ENCODE measurements at regions not wholly inside any gene's neighbourhood (a gene's known extent, or its start where the extent isn't known, plus 50 kb on each side); places are given as distances from the start of the nearest gene placed in this dataset.

GRCh38 chr4:17336069-17336468, 175.8 kb downstream of the QDPR start:
- CTCF ChIA-PET = interaction anchor here (0.7 to 1.4 kb wide), 6 partner anchors 11 to 541 kb away, joined by 3 to 7 read pairs (median 3); no protein-coding TSS in a partner anchor
- DNase-seq = no peak
- Mint-ChIP-seq H3K4me3 (no peak overlapping the region), H3K9me3 (no peaks in the 10 kb centered on the region), H3K27me3 (ENCODE audit: low read depth) (no peaks in the 10 kb centered on the region), H3K36me3 (ENCODE audit: low read depth) (no peaks in the 10 kb centered on the region), H3K27ac (peak overlapping the region; percentile 47), H3K4me1 (ENCODE audit: low read depth) (peaks cover 52% of the 10 kb centered on the region)
- intact Hi-C loops (cut with micrococcal nuclease) = loop anchor here (1.0 to 5.0 kb wide), 11 partner anchors 12 to 1564 kb away; partner anchors contain the start of genes DCAF16, LAP3, MED28 and NCAPG

GRCh38 chr4:17335371-17335770, 176.5 kb downstream of the QDPR start:
- CTCF ChIA-PET = interaction anchor here (0.7 to 1.4 kb wide), 3 partner anchors 10 to 541 kb away, joined by 3 to 7 read pairs (median 3); no protein-coding TSS in a partner anchor
- H3K27me3 Mint-ChIP-seq (ENCODE audit: low read depth) = no peaks in the 10 kb centered on the region
- H3K4me3 Mint-ChIP-seq = no peak overlapping the region
- H3K27ac Mint-ChIP-seq = peak overlapping the region; percentile 59
- intact Hi-C loops (cut with micrococcal nuclease) = loop anchor here (5.0 kb wide), 3 partner anchors 177 to 1563 kb away; partner anchors contain the start of gene QDPR
- H3K4me1 Mint-ChIP-seq (ENCODE audit: low read depth) = peaks cover 55% of the 10 kb centered on the region
- H3K9me3 Mint-ChIP-seq = no peaks in the 10 kb centered on the region
- H3K36me3 Mint-ChIP-seq (ENCODE audit: low read depth) = no peaks in the 10 kb centered on the region
- DNase-seq = peak; percentile 55

- H3K4me1 Mint-ChIP-seq (ENCODE audit: low read depth) = peaks cover 46% of the 10 kb centered on the region
- H3K4me3 Mint-ChIP-seq = no peak overlapping the region
- no peaks in the 10 kb centered on the region for H3K36me3 Mint-ChIP-seq (ENCODE audit: low read depth)
- no peak for DNase-seq
- no peak overlapping the region for H3K27ac Mint-ChIP-seq
- no peaks in the 10 kb centered on the region for H3K9me3 Mint-ChIP-seq
- no peaks in the 10 kb centered on the region for H3K27me3 Mint-ChIP-seq (ENCODE audit: low read depth)
- intact Hi-C loops (cut with micrococcal nuclease) = no loop called here
- CTCF ChIA-PET = interaction anchor here (0.9 kb wide), 1 partner anchor 12 kb away, joined by 3 read pairs; no protein-coding TSS in a partner anchor
Measured at GRCh38 chr4:17332478-17332877, 179.4 kb downstream of the QDPR start.

- peaks cover 24% of the 10 kb centered on the region for H3K4me1 Mint-ChIP-seq (ENCODE audit: low read depth)
- H3K27ac Mint-ChIP-seq = no peak overlapping the region
- CTCF ChIA-PET = interaction anchor here (0.9 to 1.1 kb wide), 4 partner anchors 9 to 144 kb away, joined by 3 to 4 read pairs (median 4); no protein-coding TSS in a partner anchor
- no peak overlapping the region for H3K4me3 Mint-ChIP-seq
- intact Hi-C loops (cut with micrococcal nuclease) = loop anchor here (10.0 kb wide), 1 partner anchor 314 kb away; no protein-coding TSS in a partner anchor
- no peaks in the 10 kb centered on the region for H3K36me3 Mint-ChIP-seq (ENCODE audit: low read depth)
- DNase-seq = no peak
- no peaks in the 10 kb centered on the region for H3K27me3 Mint-ChIP-seq (ENCODE audit: low read depth)
- no peaks in the 10 kb centered on the region for H3K9me3 Mint-ChIP-seq
Measured at GRCh38 chr4:17329046-17329445, 182.8 kb downstream of the QDPR start.

GRCh38 chr4:17328141-17328815, 183.6 kb downstream of the QDPR start:
- H3K36me3 Mint-ChIP-seq (ENCODE audit: low read depth) = no peaks in the 10 kb centered on the region
- no peak overlapping the region for H3K27ac Mint-ChIP-seq
- peaks cover 22% of the 10 kb centered on the region for H3K4me1 Mint-ChIP-seq (ENCODE audit: low read depth)
- no peak overlapping the region for H3K4me3 Mint-ChIP-seq
- CTCF ChIA-PET = interaction anchor here (1.0 to 1.1 kb wide), 3 partner anchors 9 to 119 kb away, joined by 3 to 4 read pairs (median 4); no protein-coding TSS in a partner anchor
- no peak for DNase-seq
- no peaks in the 10 kb centered on the region for H3K9me3 Mint-ChIP-seq
- H3K27me3 Mint-ChIP-seq (ENCODE audit: low read depth) = no peaks in the 10 kb centered on the region
- intact Hi-C loops (cut with micrococcal nuclease) = loop anchor here (10.0 kb wide), 1 partner anchor 313 kb away; no protein-coding TSS in a partner anchor

- no peaks in the 10 kb centered on the region for H3K36me3 Mint-ChIP-seq (ENCODE audit: low read depth)
- no peaks in the 10 kb centered on the region for H3K9me3 Mint-ChIP-seq
- H3K4me1 Mint-ChIP-seq (ENCODE audit: low read depth) = peaks cover 22% of the 10 kb centered on the region
- no peak for DNase-seq
- no peak overlapping the region for H3K4me3 Mint-ChIP-seq
- H3K27me3 Mint-ChIP-seq (ENCODE audit: low read depth) = no peaks in the 10 kb centered on the region
- CTCF ChIA-PET = no interaction called here
- no peak overlapping the region for H3K27ac Mint-ChIP-seq
- intact Hi-C loops (cut with micrococcal nuclease) = loop anchor here (10.0 kb wide), 1 partner anchor 313 kb away; no protein-coding TSS in a partner anchor
Measured at GRCh38 chr4:17327591-17327990, 184.3 kb downstream of the QDPR start.

GRCh38 chr4:17326756-17327155, 185.1 kb downstream of the QDPR start:
- Mint-ChIP-seq H3K4me3 (no peak overlapping the region), H3K36me3 (ENCODE audit: low read depth) (no peaks in the 10 kb centered on the region), H3K9me3 (no peaks in the 10 kb centered on the region), H3K27ac (no peak overlapping the region), H3K27me3 (ENCODE audit: low read depth) (no peaks in the 10 kb centered on the region), H3K4me1 (ENCODE audit: low read depth) (peaks cover 22% of the 10 kb centered on the region)
- no peak for DNase-seq
- CTCF ChIA-PET = no interaction called here
- intact Hi-C loops (cut with micrococcal nuclease) = loop anchor here (10.0 kb wide), 1 partner anchor 312 kb away; no protein-coding TSS in a partner anchor

- CTCF ChIA-PET = interaction anchor here (0.8 to 2.2 kb wide), 8 partner anchors 10 to 405 kb away, joined by 3 to 7 read pairs (median 5); no protein-coding TSS in a partner anchor
- intact Hi-C loops (cut with micrococcal nuclease) = loop anchor here (10.0 kb wide), 1 partner anchor 310 kb away; no protein-coding TSS in a partner anchor
- Mint-ChIP-seq H3K27ac (no peak overlapping the region), H3K4me1 (ENCODE audit: low read depth) (peaks cover 17% of the 10 kb centered on the region), H3K27me3 (ENCODE audit: low read depth) (no peaks in the 10 kb centered on the region), H3K4me3 (no peak overlapping the region), H3K9me3 (no peaks in the 10 kb centered on the region), H3K36me3 (ENCODE audit: low read depth) (no peaks in the 10 kb centered on the region)
- no peak for DNase-seq
Measured at GRCh38 chr4:17325098-17325497, 186.8 kb downstream of the QDPR start.

GRCh38 chr4:17324386-17324830, 187.5 kb downstream of the QDPR start:
- H3K4me3 Mint-ChIP-seq = peak overlapping the region; percentile 19
- CTCF ChIA-PET = interaction anchor here (0.7 to 2.2 kb wide), 18 partner anchors 11 to 531 kb away, joined by 3 to 8 read pairs (median 5); no protein-coding TSS in a partner anchor

GRCh38 chr4:17323554-17324385, 188.1 kb downstream of the QDPR start:
- no peak for DNase-seq
- Mint-ChIP-seq H3K4me1 (ENCODE audit: low read depth) (peaks cover 17% of the 10 kb centered on the region), H3K27ac (no peak overlapping the region), H3K9me3 (no peaks in the 10 kb centered on the region), H3K4me3 (peak overlapping the region; percentile 19), H3K36me3 (ENCODE audit: low read depth) (no peaks in the 10 kb centered on the region), H3K27me3 (ENCODE audit: low read depth) (no peaks in the 10 kb centered on the region)
- intact Hi-C loops (cut with micrococcal nuclease) = loop anchor here (1.0 to 10.0 kb wide), 6 partner anchors 13 to 1033 kb away; no protein-coding TSS in a partner anchor
- CTCF ChIA-PET = interaction anchor here (0.7 to 2.2 kb wide), 18 partner anchors 12 to 530 kb away, joined by 3 to 8 read pairs (median 5); no protein-coding TSS in a partner anchor

More at GRCh38 chr4:17324386-17324830, 187.5 kb downstream of the QDPR start:
- Mint-ChIP-seq H3K4me1 (ENCODE audit: low read depth) (peaks cover 17% of the 10 kb centered on the region), H3K27me3 (ENCODE audit: low read depth) (no peaks in the 10 kb centered on the region), H3K36me3 (ENCODE audit: low read depth) (no peaks in the 10 kb centered on the region), H3K9me3 (no peaks in the 10 kb centered on the region), H3K27ac (no peak overlapping the region)
- intact Hi-C loops (cut with micrococcal nuclease) = loop anchor here (1.0 to 10.0 kb wide), 6 partner anchors 12 to 1034 kb away; no protein-coding TSS in a partner anchor
- DNase-seq = peak; percentile 71

- Mint-ChIP-seq H3K27ac (no peak overlapping the region), H3K27me3 (ENCODE audit: low read depth) (no peaks in the 10 kb centered on the region), H3K4me3 (no peak overlapping the region), H3K9me3 (no peaks in the 10 kb centered on the region), H3K4me1 (ENCODE audit: low read depth) (peaks cover 12% of the 10 kb centered on the region), H3K36me3 (ENCODE audit: low read depth) (no peaks in the 10 kb centered on the region)
- CTCF ChIA-PET = interaction anchor here (0.6 to 1.9 kb wide), 4 partner anchors 123 to 406 kb away, joined by 3 to 5 read pairs (median 4); no protein-coding TSS in a partner anchor
- no peak for DNase-seq
- intact Hi-C loops (cut with micrococcal nuclease) = loop anchor here (5.0 to 10.0 kb wide), 2 partner anchors 210 to 308 kb away; no protein-coding TSS in a partner anchor
Measured at GRCh38 chr4:17322514-17322913, 189.4 kb downstream of the QDPR start.
